Stimulated activated CD8-positive, alpha-beta memory T cell treated with anti-CD3 and anti-CD28 coated beads, Interleukin-15, amount 100 ng/mL, for 4 hours (primary cell): ENCODE measurements at regions not wholly inside any gene's neighbourhood (a gene's known extent, or its start where the extent isn't known, plus 50 kb on each side); places are given as distances from the start of the nearest gene placed in this dataset.

Experiments used
- DNase-seq, 2 donors: peaks; one replicate each; pipeline ENCODE4 v3.0.0-alpha.2; 2020; ENCODE audit warnings: low read depth in 2 of 2

GRCh38 chr14:100467046-100467750 lies 120.0 kb downstream of the BEGAIN start:
- no peak for DNase-seq

- DNase-seq: no peak
Observed at GRCh38 chr14:100467939-100468338, 119.3 kb downstream of the BEGAIN start.

GRCh38 chr14:100468557-100468956 lies 118.7 kb downstream of the BEGAIN start:
- no peak for DNase-seq

- DNase-seq: no peak
Observed at GRCh38 chr14:100469632-100470522, 117.3 kb downstream of the BEGAIN start.

GRCh38 chr14:100470523-100470897 lies 116.7 kb downstream of the BEGAIN start:
- no peak for DNase-seq

- no peak for DNase-seq
Observed at GRCh38 chr14:100471441-100472093, 115.7 kb downstream of the BEGAIN start.

- no peak for DNase-seq
Observed at GRCh38 chr14:100472094-100472455, 115.1 kb downstream of the BEGAIN start.

- DNase-seq: no peak
Observed at GRCh38 chr14:100472491-100472890, 114.7 kb downstream of the BEGAIN start.

GRCh38 chr14:100473249-100473648 lies 114.0 kb downstream of the BEGAIN start:
- no peak for DNase-seq

GRCh38 chr14:100474196-100474595 lies 113.0 kb downstream of the BEGAIN start:
- DNase-seq: no peak

- DNase-seq: no peak
Observed at GRCh38 chr14:100475268-100475667, 111.9 kb downstream of the BEGAIN start.

GRCh38 chr14:100476012-100476822 lies 111.0 kb downstream of the BEGAIN start:
- no peak for DNase-seq

GRCh38 chr14:100484531-100485267 lies 102.5 kb downstream of the BEGAIN start:
- no peak for DNase-seq

- peak in 1 of 2 donors; percentile 23 for DNase-seq
Observed at GRCh38 chr14:100486025-100486828, 101.0 kb downstream of the BEGAIN start.
